Activated CD4-positive, alpha-beta T cell treated with anti-CD3 and anti-CD28 coated beads, Interleukin-2, amount 50 U/mL, for 1 hour (primary cell): ENCODE measurements at regions not wholly inside any gene's neighbourhood (a gene's known extent, or its start where the extent isn't known, plus 50 kb on each side); places are given as distances from the start of the nearest gene placed in this dataset.

Experiments
- DNase-seq: peaks from one replicate; pipeline ENCODE4 v3.0.0-alpha.2; 2020

- no peak for DNase-seq
These were observed 348.5 kb upstream of the UMPS start for GRCh38 chr3:124381575-124382333.

GRCh38 chr3:124383051-124383450, 347.2 kb upstream of the UMPS start:
- DNase-seq: no peak

- no peak for DNase-seq
These were observed 346.3 kb upstream of the UMPS start for GRCh38 chr3:124383846-124384466.

DNA sequence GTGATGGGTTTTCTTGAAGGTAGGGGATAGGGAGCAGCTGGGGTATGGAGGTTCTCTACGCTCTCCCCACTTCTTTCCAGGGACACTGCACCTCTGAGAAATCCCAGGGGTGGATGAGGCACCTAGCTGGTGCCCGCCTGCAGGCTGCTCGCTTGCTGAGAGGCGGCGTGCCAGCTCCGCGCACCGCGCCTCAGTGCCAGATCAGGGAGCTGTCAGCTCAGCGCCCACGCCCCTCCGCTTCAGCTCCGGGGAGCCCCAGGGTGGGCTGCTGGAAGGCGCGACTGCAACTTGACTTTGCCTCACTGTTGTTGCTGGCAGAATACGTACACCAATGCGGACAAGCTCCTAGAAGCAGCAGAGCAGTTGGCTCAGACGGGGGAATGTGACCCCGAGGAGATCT, 345.7 kb upstream of the UMPS start:
- no peak for DNase-seq

GRCh38 chr3:124385996-124386395, 344.3 kb upstream of the UMPS start:
- no peak for DNase-seq

- no peak for DNase-seq
These were observed 343.2 kb upstream of the UMPS start for GRCh38 chr3:124386996-124387595.

DNA sequence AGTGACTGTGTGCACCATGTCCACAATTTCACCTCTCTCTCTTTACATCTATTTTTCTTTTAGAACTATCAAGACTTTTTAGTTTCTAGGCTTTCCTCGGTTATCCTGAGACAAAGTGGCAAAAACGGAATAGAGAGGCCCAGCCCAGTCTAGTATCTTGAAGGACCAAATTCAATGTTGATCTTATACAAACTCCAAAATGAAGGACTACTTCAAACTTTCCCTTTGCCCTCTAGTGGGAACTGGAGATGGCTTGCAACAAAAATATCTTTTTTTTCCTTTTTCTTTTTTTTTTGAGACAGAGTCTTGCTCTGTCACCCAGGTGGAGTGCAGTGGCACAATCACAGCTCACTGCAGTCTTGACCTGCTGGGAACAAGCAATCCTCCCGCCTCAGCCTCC, 338.5 kb upstream of the UMPS start:
- DNase-seq: no peak

- no peak for DNase-seq
These were observed 336.9 kb upstream of the UMPS start for GRCh38 chr3:124393340-124393739.

DNA sequence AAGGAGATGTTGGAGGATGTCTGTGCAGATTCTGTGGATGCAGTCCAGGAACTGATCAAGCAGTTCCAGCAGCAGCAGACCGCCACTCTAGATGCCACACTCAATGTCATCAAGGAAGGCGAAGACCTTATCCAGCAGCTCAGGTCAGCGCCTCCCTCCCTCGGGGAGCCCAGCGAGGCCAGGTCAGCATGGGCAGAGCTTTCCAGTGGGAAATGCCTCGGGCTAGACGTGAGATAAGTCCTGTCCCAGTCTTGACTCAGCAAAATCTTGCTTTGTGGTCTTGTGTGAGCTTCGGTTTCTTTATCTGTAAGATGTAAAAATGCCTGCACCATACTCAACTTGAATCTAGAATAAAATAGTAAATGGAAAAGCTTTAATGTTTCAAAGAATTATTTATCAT, 335.1 kb upstream of the UMPS start:
- DNase-seq: no peak

DNA sequence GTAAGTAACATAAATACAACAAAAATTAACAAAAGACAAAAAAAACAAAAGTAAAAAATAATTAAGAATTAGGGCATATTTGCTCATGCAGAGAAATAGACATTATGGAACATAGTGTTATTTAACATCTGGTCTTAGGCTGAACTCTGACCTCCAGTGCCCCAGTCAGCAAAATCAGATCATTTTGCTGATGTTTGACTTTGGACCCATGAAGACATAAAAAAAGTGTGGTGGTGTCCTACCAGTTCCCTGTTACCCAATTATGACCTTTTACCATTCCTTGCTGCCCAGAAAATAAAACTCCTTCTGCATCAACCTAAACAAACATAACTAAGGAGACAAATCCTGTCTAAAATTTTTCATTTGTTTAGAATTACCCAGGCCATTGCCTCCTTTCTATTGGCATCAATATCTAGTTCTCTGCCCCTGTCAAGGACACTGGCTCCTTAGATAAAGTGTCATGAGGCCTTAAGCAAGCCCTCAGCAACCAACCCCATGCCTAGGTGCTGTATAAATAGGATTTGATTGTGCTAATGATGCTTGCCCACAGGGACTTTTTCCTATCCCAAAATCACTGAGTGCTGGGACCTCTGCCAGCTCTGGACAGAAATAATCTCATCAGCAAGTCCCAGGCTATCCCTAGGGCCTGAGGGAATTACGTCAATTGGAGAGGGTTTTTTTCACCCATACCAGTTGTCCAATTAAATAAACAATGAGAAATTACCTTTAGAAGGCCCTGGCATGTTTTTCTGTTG, 334.5 kb upstream of the UMPS start:
- no peak for DNase-seq

DNA sequence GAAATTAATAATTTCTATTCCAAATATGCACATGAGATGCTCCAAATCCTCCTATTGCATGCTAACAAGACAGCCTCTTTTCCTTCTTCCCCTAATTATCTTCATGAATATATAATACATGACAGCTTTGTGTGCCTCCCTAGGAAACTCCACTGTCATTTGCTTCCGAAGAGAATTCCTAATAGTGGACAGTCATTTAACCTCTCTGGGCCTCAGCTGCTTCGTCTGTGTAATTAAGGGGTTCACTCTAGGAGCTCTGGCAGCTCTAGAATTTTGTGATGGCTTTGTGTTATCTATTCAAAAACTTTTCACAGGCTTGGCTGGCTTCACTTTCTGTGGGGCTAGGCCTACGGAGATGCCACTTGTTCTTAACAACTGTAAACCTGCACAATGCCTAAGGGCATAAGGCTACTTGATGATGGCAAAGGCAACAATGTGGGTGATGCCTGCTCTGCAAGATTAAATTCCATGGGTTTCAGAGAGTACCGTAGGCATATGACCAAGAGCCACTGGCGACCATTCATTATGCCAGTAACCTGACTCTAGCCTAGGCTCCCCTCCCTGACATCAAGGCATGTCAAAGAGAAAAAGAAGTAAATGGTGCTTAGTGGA, 333.8 kb upstream of the UMPS start:
- DNase-seq: no peak

- DNase-seq: no peak
These were observed 333.2 kb upstream of the UMPS start for GRCh38 chr3:124397088-124397487.

GRCh38 chr3:124398594-124398993, 331.7 kb upstream of the UMPS start:
- no peak for DNase-seq

- DNase-seq: no peak
These were observed 328.4 kb upstream of the UMPS start for GRCh38 chr3:124401843-124402242.

DNA sequence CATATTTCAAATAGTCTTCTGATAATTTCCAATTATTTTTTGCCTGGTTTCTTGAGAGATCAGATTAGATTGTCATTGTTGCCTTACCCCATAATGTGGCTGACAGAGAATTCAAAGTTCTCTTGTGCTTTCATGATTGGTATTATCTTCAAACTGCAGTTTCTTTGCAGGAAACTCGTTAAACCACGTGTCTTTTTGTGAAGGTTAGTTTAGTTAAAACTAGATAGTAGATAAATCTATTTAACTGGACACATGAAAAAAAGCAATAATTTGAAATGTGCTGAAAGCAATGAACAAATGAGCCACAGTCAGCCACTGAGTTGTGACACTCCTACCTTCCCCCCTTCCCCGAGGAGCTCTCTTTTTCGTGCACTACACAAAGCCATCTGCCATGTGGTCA, 327.5 kb upstream of the UMPS start:
- no peak for DNase-seq

DNA sequence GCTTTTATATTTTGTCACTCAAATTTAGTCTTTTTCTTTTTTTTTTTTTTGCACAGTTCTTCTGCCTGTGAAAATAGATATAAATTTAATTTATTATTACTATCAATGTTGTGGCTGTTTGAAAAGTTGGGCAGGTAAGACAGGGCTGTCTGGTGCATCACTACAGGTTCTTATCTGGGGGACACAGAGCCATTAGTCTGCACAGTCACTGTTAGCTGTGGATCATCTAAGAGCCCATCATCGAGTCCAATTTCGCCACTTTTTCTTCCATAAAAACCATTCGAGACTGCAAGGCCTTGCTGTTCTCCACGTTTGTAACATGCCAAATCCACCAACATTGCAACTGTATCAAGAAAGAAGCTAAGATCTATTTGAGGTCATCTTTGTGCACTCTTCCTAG, 325.6 kb upstream of the UMPS start:
- no peak for DNase-seq

DNA sequence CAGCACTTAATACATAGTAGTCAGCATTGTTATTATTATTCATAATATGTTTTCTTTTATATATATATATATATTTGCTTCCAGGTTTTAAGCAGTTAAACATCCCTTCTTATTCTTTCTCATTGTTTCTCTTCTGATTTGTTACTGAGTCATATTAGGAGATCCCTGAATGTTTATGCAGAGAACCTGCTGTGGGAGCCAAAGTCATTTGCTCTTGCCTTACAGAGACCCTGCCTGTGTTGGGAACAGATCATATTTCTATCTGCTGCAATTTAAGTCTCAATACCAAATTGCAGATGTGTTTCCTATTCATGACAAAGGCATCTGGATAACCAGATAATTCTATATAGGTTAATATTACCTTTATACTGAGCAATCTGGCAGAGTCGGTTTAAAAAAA, 323.0 kb upstream of the UMPS start:
- no peak for DNase-seq

GRCh38 chr3:124409650-124410275, 320.5 kb upstream of the UMPS start:
- no peak for DNase-seq

DNA sequence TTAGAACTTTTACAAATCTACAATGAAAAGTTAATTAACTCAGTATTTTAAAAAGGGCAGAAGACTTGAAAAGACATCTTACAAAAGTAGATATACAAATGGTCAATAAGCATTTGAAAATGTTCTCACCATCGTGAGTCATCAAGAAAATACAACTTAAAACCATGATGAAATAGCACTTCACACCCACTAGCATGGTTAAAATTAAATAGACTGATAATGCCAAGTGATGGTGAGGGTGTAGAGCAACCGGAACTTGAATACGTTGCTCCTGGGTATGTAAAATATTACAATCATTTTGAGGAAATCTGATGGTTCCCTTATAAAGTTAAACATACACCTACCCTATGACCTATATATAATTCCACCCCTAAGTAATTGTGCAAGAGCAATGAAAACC, 319.8 kb upstream of the UMPS start:
- DNase-seq: no peak

GRCh38 chr3:124411728-124412127, 318.5 kb upstream of the UMPS start:
- no peak for DNase-seq

GRCh38 chr3:124412644-124413043, 317.6 kb upstream of the UMPS start:
- DNase-seq: no peak

DNA sequence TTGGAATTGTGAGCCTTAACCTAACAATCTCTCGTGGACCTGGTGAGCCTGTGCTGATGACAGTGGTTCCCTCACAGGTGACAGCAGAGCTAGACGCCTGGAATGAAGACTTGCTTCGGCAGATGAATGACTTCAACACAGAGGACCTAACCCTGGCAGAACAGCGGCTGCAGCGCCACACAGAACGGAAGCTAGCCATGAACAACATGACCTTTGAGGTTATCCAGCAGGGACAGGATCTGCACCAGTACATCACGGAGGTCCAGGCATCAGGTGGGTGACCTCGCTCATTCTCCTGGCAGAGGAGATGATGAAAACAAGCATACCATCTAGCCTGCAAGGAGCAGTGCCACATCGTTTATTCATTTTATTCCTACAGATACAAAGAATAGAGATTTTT, 316.9 kb upstream of the UMPS start:
- DNase-seq: no peak
